GM18868 (cell line): ENCODE measurements at regions not wholly inside any gene's neighbourhood (a gene's known extent, or its start where the extent isn't known, plus 50 kb on each side); places are given as distances from the start of the nearest gene placed in this dataset.
"Not testable (repeated sequence)": the region's sequence is repeated elsewhere in the genome, so short reads cannot be mapped to it uniquely, and the experiment has no call there.

Experiments
- ATAC-seq: cut with Tn5 transposase; IDR thresholded peaks from one replicate; pipeline ENCODE4 v1.9.1; 2021; ENCODE audit warnings: mild to moderate bottlenecking, moderate library complexity; ENCODE audit not compliant: unreplicated experiment

DNA sequence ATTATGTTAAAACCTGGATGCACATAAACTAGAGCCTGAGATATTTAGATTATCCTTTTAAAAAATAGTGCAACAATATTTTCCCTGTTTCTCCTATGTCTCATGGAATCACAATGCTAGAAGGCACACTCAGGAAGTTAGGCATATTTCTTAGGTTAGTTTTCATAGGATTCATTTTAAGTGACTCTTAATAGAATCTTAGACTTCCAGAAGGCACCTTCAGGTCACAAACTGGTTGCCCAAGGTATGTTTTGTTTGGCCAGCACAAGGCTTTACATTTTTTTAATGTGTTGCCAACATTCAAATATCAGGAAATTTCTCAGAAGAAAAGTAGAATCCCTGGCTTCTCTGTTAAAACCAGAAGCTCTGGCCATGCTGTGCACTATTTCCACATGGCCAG, 129.3 kb downstream of the LNPK start:
- no peak for ATAC-seq

DNA sequence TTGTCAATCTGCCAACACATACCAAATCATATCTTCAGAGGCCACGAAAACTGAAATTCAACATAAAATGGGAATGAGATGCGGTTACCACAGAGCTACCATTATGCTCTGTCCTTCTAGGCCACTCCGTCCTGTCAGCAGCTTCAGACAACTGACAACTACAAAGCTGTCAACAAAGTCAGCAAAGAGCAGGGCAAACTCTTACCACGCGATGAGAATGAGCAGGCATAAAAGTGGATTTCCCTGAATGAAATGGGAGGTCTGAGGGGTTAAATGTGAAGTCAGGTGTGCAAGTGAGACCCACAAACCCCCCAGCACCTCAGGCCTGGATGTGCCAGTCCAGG, 130.1 kb downstream of the LNPK start:
- ATAC-seq = no peak

DNA sequence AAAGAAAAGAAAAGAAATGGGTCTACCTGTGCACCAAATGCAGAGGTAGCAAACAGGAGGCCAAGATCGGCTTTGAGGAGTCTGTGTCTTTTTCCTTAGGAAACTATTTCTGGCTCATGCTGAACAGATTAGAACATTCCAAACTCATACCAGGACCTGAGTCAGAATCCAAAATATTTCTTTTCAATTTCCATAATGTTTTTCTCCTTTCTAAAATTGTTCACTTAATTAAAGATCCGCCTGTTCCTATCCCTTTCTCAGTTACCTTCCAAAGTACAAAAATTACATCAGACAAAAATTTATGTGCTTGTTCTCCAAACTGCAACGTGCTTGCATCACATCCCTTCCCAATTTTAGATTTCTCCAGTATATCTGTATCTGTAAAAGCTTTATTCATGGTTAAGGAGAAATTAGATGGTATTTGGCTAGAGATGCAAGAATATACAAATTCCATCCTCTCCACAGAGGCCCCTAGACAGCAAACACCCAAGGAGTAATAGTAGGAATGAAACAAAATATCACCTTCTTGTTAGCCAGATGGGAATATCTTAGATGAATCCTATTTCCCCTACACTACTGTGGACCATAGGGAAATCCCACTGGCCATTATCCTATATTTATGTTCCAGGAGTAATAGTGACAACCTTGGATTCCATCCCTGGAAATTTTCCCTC, 130.6 kb downstream of the LNPK start:
- no peak for ATAC-seq

DNA sequence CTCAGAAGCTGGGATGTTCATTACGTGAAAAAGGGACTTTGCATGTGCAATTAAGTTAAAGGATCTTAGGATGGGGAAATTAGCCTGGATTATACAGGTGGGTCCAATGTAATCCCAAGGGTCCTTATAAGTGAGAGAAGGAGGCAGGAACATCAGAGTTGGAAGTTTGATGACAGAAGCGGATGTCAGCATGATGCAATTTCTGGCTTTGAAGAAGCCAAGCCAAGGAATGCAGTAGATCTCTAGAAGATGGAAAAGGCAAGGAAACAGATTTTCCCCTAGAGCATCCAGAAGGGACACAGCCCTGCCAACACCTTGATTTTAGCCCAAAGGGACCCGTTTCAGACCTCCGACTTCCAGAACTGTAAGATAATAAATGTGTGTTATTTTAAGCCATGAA, 136.4 kb downstream of the LNPK start:
- no peak for ATAC-seq

DNA sequence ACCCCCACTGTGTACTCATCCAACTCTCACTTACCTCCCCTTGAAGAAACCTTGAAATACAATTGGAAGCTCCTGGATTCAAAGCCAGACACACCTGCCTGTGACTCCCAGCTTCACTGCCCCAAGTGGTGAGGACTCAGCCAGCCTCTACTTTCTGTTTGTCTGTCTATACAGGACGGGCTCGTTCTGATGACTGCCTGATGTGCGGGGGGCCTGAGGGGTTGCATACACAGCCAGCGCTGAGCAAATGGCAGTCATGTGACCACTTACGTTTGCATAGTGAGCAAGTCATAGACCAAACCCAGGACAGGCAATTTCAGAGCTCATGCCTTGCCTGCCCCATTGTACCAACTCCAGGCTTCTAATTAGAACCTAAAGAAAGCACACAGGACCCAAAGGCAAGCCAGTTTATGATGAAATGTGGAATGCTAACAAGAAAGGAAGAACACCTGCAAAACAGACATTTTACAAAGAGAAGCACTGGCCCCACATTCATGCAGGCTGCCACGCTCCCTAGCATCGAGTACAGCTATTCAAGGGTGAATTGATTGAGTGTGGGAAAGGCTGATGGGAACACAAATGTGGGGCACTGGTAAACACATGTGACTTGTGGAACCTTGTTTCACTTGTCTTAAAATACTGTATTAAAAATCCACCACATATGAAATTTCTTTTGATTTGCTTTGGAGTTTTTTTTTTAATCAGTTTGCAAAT, 137.8 kb downstream of the LNPK start:
- ATAC-seq = no peak

DNA sequence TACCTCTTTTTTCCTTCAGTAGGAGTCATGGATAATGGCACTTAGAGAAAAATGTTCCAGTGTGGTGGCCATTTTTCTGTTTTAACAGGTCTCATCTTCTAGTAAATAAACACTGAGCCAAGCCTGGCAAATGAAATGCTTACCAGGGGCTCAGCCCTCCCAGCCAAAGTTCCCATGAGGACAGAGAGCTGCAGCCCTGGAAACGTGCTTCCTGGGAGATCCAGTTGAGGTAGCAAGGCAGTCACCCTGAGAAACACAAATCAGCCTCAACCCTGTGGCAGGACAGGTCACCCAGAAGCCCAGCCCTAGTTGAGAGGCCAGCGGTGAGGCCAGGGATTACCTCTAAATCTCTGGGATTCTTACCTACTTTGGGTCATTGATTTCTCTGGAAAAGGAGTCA, 140.1 kb downstream of the LNPK start:
- ATAC-seq = no peak

DNA sequence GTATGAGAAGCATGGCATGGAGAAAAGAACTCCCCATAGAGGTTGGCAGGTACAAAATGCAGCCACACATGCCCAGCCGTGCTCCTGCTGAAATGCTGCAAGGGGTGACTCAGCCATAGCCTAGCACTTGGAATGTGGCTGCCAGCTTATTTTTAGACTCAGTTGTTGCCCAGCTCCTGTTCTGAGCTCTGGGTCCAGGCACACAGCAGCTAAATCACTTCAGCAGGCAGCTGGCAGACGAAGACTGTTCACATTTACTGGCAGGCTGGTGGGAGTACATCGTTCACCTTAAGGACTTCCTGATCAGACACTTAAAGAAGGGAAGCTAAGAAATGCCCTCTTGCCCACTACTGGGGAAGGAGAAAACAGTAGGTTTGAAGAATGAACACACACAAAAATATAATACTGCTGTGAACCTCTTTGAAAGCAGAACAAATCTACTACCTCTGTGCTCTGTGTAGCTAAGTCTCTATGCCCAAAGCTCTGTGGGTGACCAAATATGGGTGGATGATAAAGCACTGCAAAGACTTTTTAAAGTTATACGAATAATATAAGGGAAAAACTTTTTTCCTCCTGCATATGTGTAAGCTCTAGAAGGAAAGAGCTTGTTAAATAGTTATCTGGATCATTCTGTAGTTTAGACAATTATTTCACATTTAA, 146.1 kb downstream of the LNPK start:
- ATAC-seq = no peak

DNA sequence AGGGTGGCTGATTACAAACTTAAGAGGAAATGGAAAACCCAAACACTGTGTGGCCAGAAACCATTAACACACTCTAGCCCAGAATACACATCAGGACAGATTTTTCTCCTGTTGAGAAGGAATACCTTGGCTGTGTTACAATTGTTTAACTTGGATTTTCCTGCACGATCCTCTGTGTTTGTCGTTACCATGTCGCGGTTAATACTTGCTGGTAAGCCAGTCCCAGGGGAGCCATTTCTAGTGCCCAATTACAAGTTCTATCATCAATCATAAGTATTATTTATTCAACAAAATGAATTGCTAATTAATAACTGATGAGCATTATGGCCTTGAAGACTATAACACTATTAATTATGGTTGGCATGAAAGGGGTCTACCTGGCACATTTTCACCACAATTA, 146.8 kb downstream of the LNPK start:
- no peak for ATAC-seq

DNA sequence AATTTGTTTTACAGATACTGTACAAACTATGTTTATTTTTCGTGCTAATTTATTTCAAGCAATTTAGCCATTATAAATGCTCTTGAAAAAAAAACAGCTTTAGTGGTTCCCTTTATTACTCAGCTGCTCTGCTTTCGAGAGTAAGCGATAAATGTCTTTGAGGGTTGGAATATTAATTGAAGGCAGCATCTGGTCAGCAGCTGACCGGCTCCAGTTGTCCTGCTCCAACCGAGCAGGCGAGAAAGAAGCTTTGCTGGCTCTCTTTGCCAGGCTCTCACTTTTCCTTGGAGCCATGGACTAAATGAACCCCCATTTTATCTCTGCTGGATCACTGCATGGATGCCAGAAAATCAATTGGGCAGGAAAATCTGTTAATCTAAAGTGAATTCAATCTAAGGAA, 147.4 kb downstream of the LNPK start:
- ATAC-seq = no peak

DNA sequence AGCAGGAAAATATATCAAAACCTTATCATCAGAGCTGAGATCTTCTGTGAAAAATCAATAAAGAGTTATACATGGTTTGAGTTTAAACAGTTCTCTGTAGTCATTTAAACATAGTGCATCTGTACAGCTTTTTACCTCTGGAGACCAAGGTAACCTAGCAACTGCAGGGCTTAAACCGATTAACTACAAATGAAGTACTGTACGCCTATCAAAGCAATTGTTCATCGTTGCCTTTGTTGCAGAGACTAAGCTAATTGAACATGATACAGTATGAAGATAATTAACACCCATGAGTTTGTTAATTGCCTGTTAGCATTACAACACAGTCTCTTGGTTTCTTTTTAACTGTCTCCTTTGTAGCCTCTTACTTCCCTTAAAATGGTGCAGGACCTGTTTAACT, 147.9 kb downstream of the LNPK start:
- ATAC-seq = no peak

DNA sequence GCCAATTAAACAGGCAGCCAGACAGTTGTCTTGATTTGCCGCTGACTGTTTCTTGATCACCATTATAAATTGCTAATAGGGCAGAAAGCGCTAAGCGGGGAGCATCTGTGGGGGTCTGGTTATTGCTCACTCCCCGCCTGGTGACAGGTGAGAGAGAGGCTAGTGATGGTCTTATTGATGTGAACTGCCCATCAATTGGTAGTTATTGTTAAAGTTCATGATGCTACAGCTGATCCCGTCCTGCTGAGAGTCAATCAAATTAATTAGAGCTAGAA, 148.5 kb downstream of the LNPK start:
- ATAC-seq = no peak

DNA sequence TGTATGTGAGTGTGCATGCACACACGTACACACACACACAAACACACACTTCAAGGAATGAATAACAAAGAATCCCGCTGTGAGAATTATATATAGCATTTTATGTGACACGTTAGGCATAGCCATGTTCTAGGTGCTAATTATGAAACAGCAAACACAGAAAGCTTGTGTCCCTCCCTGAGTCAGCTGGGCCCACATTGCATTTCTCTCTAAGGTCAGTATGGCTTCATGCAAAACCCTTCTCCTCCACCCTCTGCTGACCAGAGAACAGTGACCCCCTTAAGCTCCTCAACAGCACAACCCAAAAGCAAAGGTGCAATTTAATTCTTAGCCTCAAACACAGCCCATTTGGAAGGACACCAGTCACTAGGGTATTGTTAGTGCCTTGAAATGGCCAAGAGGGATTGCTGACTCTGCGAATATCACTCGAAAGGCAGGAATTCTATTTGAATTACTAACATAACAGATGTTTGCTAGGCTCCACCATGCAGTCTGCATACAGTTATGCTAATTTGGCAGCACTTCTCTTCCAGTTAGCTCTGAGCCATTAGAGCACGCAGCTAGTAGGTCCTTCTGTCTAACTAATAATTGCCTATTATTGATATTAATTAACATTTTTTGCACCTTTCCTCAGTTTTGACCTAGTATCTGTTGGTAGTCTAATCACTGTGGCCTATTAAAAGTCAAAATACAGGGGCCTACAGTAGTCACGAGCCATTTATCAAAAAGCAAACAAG, 149.0 kb downstream of the LNPK start:
- no peak for ATAC-seq

DNA sequence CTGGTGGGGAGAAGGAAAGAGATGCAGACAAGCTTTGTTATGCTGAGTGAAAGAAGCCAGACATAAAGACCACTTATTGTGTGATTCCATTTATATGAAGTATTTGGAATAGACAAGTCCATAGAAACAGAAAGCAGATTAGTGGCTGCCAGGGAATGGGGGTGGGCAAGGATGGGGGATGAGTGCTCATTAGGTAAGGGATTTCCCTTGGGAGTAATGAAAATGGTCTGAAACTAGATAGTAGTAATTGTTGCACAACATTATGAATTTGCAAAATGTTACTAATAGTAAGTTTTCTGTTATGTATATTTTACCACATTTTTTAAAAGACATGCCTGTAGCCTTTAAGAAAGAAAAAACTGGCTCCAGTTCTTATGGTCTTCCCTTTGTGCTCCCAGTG, 154.9 kb downstream of the LNPK start:
- ATAC-seq = no peak

DNA sequence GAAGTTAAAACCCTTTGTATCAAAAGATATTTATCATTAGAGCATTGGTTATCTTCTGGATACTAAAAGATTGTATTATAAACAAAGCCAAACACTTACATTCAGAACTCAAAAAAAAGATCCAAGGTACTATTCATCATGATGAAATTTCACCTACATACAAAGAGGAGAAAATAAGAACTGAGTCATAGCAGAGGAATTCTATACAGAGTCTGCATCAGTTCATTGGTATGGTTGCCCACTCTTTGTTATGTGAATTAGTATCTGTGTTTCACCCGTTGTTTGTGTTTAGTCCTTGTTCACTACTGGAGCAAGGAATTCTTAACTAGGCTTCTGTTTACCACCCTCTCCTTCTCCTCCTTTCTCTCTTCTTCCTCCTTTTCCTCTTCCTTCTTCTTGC, 157.9 kb downstream of the LNPK start:
- ATAC-seq = no peak

DNA sequence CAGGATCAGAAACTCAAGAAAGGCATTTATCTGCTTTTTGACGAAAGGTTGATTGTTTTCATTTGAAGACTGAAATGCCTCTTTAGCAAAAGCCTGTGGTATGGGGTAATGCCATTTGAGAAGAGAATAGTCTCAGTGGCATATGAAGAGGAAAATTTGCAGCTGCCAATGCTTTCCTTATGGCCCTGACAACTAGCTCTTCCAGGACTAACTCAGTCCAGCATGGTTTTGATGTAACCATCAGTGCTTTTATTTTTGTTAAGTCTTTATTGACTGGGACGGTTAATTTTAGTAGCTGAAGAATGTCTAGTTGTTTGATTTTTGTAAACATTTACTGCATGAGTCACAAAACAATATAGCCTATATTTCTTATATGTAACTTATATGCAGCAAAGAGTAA, 158.4 kb downstream of the LNPK start:
- no peak for ATAC-seq

DNA sequence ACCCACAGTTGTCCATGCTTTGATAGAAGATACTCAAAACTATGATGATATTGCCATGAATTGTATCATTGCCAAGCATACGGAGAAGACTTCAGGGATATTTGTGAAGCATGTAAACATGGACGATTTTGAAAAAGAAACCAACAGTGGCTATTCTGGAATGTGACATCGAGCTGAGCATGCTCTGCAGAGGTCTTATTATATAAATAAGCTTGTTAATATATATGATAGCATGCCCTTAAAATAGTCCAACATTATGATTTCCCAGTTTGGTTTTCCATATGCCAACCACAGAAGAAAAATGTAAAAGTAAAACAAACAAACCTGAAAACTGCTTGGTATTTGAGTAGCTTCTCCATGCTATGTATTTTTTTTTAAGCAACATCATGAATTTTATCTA, 159.1 kb downstream of the LNPK start:
- no peak for ATAC-seq

DNA sequence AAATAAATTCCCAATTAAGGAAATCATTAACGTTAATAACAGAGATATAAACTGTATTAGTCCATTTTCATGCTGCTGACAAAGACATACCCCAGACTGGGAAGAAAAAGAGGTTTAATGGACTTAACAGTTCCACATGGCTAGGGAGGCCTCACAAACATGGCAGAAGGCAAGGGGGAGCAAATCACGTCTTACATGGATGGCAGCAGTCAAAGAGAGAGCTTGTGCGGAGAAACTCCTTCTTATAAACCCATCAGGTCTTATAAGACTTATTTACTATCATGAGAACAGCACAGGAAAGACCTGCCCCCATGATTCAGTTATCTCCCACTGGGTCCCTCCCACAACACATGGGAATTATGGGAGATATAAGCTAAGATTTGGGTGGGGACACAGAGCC, 161.3 kb downstream of the LNPK start:
- not testable (repeated sequence) for ATAC-seq

DNA sequence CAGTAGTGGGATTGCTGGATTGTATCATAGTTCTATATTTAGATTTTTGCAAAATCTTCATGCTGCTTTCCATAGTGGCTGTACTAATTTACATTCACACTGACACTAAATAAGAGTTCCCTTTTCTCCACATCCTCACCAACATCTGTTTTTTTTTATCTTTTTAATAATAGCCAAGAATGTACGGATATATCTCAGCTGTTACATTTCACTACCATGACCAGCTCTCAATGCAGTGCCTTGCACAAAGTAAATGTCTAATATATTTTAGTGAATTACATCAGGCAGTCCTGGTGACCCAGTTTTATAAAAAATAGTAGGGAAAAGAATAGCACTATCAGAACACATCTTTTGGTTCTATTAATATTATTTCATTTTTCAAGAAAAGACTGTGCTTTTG, 161.8 kb downstream of the LNPK start:
- ATAC-seq = no peak

DNA sequence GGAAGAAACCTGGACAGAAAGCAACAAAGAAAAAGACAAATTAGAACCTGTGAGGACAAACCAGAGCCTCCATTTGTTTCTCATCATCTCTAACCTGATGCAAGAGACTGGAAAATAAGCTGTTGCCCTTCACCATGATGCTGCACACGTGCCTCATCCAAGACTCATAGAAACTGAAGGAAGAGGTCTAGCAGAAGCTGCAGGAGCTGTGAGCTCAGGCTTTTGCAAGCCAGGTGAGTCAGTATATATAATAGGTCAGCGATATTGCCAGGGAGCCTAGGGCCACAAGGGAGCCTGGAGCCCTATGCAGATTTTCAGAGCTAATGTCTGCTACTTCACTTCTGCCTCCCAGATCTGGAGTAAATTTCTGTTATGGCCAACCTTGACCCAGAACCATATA, 163.1 kb downstream of the LNPK start:
- no peak for ATAC-seq

DNA sequence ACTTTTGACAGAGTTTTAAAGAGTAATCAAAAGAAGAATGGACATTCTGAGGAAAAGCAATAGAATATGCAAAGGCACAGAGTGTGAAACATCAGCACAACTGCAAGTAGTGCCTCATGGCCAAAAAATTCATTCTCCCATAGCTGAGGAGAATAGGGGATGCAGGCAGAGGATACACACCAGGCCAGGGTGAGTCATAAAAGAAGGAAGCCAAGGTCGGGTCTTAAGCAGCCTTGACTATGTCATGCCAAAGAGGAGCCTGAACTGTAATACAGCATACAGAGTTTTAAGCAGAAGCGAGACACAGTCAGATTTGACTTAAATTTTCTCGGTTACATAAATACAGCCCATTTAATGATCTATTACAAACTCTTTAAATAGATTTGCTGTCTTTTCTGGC, 165.0 kb downstream of the LNPK start:
- ATAC-seq = no peak

DNA sequence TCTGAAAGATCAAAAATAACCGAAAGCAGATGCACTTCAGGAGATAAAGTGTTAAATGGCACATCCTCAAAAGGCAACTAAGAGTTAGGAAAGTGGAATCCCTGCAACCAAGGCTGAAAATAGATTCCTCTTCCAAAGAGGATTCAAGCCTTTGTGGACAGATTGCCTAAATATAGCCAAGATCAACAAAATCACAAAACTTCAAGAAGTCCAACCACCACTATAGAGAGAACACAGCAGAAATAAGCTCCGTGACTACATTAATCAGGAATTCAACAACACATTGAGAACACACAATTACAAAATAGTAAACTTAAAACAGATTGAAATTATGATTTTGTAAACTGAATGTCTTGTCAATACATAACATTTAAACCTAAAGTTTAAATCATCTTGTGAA, 165.7 kb downstream of the LNPK start:
- no peak for ATAC-seq

DNA sequence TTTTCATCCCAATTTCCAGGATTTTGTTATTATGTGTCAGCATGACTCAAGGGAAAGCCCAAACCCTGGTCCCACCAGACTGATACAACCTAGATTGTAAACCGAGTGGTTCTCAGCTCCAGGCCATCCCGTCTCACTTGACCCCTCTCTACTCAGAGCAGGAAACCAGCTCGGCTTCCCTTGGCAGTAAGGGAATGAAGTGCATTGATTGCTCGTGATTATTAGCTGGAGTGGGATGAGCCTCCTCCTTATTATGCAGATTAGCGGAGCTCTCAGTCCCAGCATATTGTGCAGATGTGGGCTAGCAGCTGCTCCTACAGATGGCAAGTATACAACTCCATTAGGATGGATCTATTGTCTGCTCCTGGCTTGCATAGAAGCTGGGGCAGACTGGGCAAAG, 167.6 kb downstream of the LNPK start:
- ATAC-seq = no peak
